A549 (cell line): ENCODE measurements at regions not wholly inside any gene's neighbourhood (a gene's known extent, or its start where the extent isn't known, plus 50 kb on each side); places are given as distances from the start of the nearest gene placed in this dataset.

Experiments
- ATAC-seq, 2 experiments: fragments of 200-7000 bp in 1 of 2; fragments of >200 bp in 1 of 2; cut with Nextera tagmentation in 1 of 2; cut with Tn5 transposase in 1 of 2; 3 replicates each; pipeline versions ENCODE4 v1.8.0 to v1.9.1; 2018 to 2020; ENCODE audit warnings: mild to moderate bottlenecking in 1 of 2, moderate library complexity in 1 of 2
- CTCF ChIA-PET: fragments of 300-600 bp; sonication (Branson Sonifier 250); formaldehyde crosslinking; extraction: SDS; loops from one replicate; lab custom pipeline; 2021; ENCODE audit warnings: antibody characterized with exemption, inconsistent platforms; lab: Yijun Ruan, JAX
- POLR2A ChIA-PET: fragments of 350-600 bp; formaldehyde crosslinking; extraction: SDS; loops from one replicate; lab custom pipeline; 2021; ENCODE audit warnings: antibody characterized with exemption, inconsistent platforms; lab: Yijun Ruan, JAX
- DNase-seq, 2 experiments: peaks; one replicate each; pipeline versions ENCODE4 v3.0.0 to v3.0.0-alpha.2; 2011 to 2016; ENCODE audit warnings: low read depth in 1 of 2, low spot score in 1 of 2
- FAIRE-seq: peaks from 2 replicates; lab custom pipeline; 2011; peaks lifted over from hg19 to GRCh38; lab: Jason Lieb, UNC
- H3K27ac ChIP-seq, 2 experiments: fragments of >200 bp; sonication (Bioruptor Twin); formaldehyde crosslinking; 3 replicates each; pipeline ENCODE4 v1.5.1; 2016 to 2017
- H3K4me1 ChIP-seq: fragments of >200 bp; sonication (Bioruptor Twin); formaldehyde crosslinking; 3 replicates; pipeline ENCODE4 v1.6.1; 2016
- H3K4me2 ChIP-seq: fragments of >200 bp; sonication (Bioruptor Twin); formaldehyde crosslinking; 3 replicates; pipeline ENCODE4 v1.6.1; 2016
- H3K4me3 ChIP-seq: fragments of >200 bp; sonication (Bioruptor Twin); formaldehyde crosslinking; 3 replicates; pipeline ENCODE4 v1.5.1; 2016
- H3K9me3 ChIP-seq: fragments of >200 bp; sonication (Bioruptor Twin); formaldehyde crosslinking; 3 replicates; pipeline ENCODE4 v1.6.1; 2016
- CBX8 ChIP-seq: fragments of 200-600 bp; sonication (generic); IDR thresholded peaks from 2 replicates; pipeline ENCODE4 v1.6.1; 2016
- CEBPB ChIP-seq, 2 experiments: fragments of >200 bp in 1 of 2; sonication (Bioruptor Twin) in 1 of 2; formaldehyde crosslinking in 1 of 2; IDR thresholded peaks; 2 replicates each; pipeline ENCODE4 v1.6.1; 2012 to 2016
- CTCF ChIP-seq: fragments of >200 bp; sonication (Bioruptor Twin); formaldehyde crosslinking; IDR thresholded peaks from 3 replicates; pipeline ENCODE4 v1.5.1; 2016
- EHF ChIP-seq: fragments of 250-450 bp; sonication (Bioruptor Pico); IDR thresholded peaks from 2 replicates; pipeline ENCODE4 v1.5.0; 2020; ENCODE audit warnings: mild to moderate bottlenecking
- ELK1 ChIP-seq: fragments of 150-350 bp; IDR thresholded peaks from 2 replicates; pipeline ENCODE4 v1.6.1; 2014; ENCODE audit warnings: low read depth, mild to moderate bottlenecking, low read length
- FOSB ChIP-seq: fragments of 250-450 bp; sonication (Bioruptor Pico); IDR thresholded peaks from 2 replicates; pipeline ENCODE4 v1.5.0; 2020; ENCODE audit warnings: mild to moderate bottlenecking, moderate library complexity
- FOSL2 ChIP-seq, 2 experiments: fragments of 450-650 bp in 1 of 2; fragments of >200 bp in 1 of 2; sonication (Bioruptor Twin) in 1 of 2; formaldehyde crosslinking; IDR thresholded peaks; 2 replicates each; pipeline versions ENCODE4 v1.5.0 to v1.6.1; 2016 to 2020; ENCODE audit warnings: mild to moderate bottlenecking in 1 of 2, moderate library complexity in 1 of 2
- FOXS1 ChIP-seq: fragments of 250-450 bp; sonication (Bioruptor Pico); IDR thresholded peaks from 2 replicates; pipeline ENCODE4 v1.5.0; 2020; ENCODE audit warnings: mild to moderate bottlenecking, moderate library complexity
- HDAC2 ChIP-seq: fragments of 200-600 bp; sonication (generic); IDR thresholded peaks from 2 replicates; pipeline ENCODE4 v1.6.1; 2016
- HES2 ChIP-seq: fragments of >200 bp; sonication (Bioruptor Twin); formaldehyde crosslinking; IDR thresholded peaks from 2 replicates; pipeline ENCODE4 v1.6.1; 2016
- HOXB5 ChIP-seq: fragments of 250-450 bp; sonication (Bioruptor Pico); IDR thresholded peaks from 2 replicates; pipeline ENCODE4 v1.5.0; 2020; ENCODE audit warnings: mild to moderate bottlenecking, moderate library complexity
- JUNB ChIP-seq: fragments of >200 bp; sonication (Bioruptor Twin); formaldehyde crosslinking; IDR thresholded peaks from 2 replicates; pipeline ENCODE4 v1.6.1; 2016
- KDM1A ChIP-seq: fragments of 200-600 bp; sonication (generic); IDR thresholded peaks from 2 replicates; pipeline ENCODE4 v1.6.1; 2016; ENCODE audit warnings: low read depth, mild to moderate bottlenecking
- KDM5A ChIP-seq: fragments of 200-600 bp; sonication (generic); IDR thresholded peaks from 2 replicates; pipeline ENCODE4 v1.6.1; 2016; ENCODE audit warnings: antibody characterized with exemption, mild to moderate bottlenecking
- MAFK ChIP-seq: fragments of 450-650 bp; IDR thresholded peaks from 2 replicates; pipeline ENCODE4 v1.6.1; 2014; ENCODE audit not compliant: partially characterized antibody
- NFE2L2 ChIP-seq: fragments of 150-350 bp; conservative IDR thresholded peaks from 2 replicates; pipeline ENCODE4 v1.6.1; 2014; ENCODE audit warnings: low read length
- NR3C1 ChIP-seq: fragments of >200 bp; sonication (Bioruptor Twin); formaldehyde crosslinking; IDR thresholded peaks from 3 replicates; pipeline ENCODE4 v1.6.1; 2017
- PHF8 ChIP-seq: fragments of 200-600 bp; sonication (generic); IDR thresholded peaks from 2 replicates; pipeline ENCODE4 v1.6.1; 2016; ENCODE audit warnings: low read depth, mild to moderate bottlenecking, antibody characterized with exemption, moderate library complexity, borderline replicate concordance
- RARB ChIP-seq: fragments of 250-450 bp; sonication (Bioruptor Pico); IDR thresholded peaks from 2 replicates; pipeline ENCODE4 v1.8.0; 2021; ENCODE audit warnings: mild to moderate bottlenecking, moderate library complexity
- RNF2 ChIP-seq: fragments of 200-600 bp; sonication (generic); IDR thresholded peaks from 2 replicates; pipeline ENCODE4 v1.6.1; 2016; ENCODE audit warnings: low read depth, mild to moderate bottlenecking, antibody characterized with exemption, moderate library complexity, borderline replicate concordance
- SREBF2 ChIP-seq: fragments of 450-650 bp; IDR thresholded peaks from 2 replicates; pipeline ENCODE4 v1.6.1; 2014; ENCODE audit warnings: mild to moderate bottlenecking, moderate library complexity
- ZFP36 ChIP-seq: fragments of 450-650 bp; IDR thresholded peaks from 2 replicates; pipeline ENCODE4 v1.6.1; 2014; ENCODE audit warnings: borderline replicate concordance; ENCODE audit not compliant: partially characterized antibody
- ZSCAN20 ChIP-seq: fragments of 250-450 bp; sonication (Bioruptor Pico); IDR thresholded peaks from 2 replicates; pipeline ENCODE4 v1.8.0; 2022; ENCODE audit warnings: mild to moderate bottlenecking, moderate library complexity
- WGBS: methylation state at CpG from one replicate; pipeline ENCODE4 v1.1.6; 2017; ENCODE audit errors: missing lambda C conversion rate; 5-methylcytosine and 5-hydroxymethylcytosine counted together
- TF ChIP-seq, protein P1 (sequence below): fragments of >200 bp; sonication (Bioruptor Twin); formaldehyde crosslinking; IDR thresholded peaks from 3 replicates; pipeline ENCODE4 v1.6.1; 2016
- TF ChIP-seq, protein P2 (sequence below): fragments of 250-450 bp; sonication (Bioruptor Pico); IDR thresholded peaks from 2 replicates; pipeline ENCODE4 v1.5.0; 2020; ENCODE audit warnings: low read depth, mild to moderate bottlenecking, moderate library complexity

DNA sequence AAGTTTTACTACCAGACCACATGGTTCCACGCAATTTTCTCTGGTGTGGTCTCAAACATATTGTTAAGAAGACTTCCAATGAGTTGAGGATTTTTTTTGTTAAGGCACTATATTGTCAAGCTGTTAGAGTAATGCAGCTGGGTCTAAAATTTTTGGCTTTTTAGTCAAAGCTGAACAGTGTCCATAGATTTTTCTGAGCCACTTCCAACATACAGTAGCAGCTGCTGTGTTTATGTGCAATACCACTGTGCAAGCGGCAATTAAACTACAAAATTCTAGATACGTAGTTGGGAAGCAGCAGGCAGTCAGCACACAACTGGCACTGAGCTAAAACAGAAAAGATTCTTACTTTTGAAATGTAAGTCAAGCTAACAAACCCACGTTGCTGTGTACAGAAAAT, 1551.1 kb upstream of the AGA start:
- Histone ChIP-seq H3K4me2 (no peak overlapping the region), H3K27ac (no peak overlapping the region), H3K9me3 (no peaks in the 10 kb centered on the region), H3K4me1 (no peaks in the 10 kb centered on the region), H3K4me3 (no peak overlapping the region)
- ATAC-seq, result no peak
- no peak for DNase-seq
- 36% methylated on average over 4 of the region's 4 CpGs for WGBS
- no peak for TF ChIP-seq ZFP36
- TF ChIP-seq NR3C1, result no peak
- no peak for TF ChIP-seq FOSB (CRISPR knock-in tag)
- no peak for TF ChIP-seq JUNB
- TF ChIP-seq, protein P1, sequence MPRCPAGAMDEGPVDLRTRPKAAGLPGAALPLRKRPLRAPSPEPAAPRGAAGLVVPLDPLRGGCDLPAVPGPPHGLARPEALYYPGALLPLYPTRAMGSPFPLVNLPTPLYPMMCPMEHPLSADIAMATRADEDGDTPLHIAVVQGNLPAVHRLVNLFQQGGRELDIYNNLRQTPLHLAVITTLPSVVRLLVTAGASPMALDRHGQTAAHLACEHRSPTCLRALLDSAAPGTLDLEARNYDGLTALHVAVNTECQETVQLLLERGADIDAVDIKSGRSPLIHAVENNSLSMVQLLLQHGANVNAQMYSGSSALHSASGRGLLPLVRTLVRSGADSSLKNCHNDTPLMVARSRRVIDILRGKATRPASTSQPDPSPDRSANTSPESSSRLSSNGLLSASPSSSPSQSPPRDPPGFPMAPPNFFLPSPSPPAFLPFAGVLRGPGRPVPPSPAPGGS, result no peak
- TF ChIP-seq KDM5A, result no peak
- TF ChIP-seq FOXS1 (CRISPR knock-in tag), result no peak
- TF ChIP-seq CBX8, result no peak
- TF ChIP-seq ELK1, result no peak
- no peak for TF ChIP-seq FOSL2 (IDR thresholded peaks at IDR 0.05)
- no peak for TF ChIP-seq FOSL2 (CRISPR knock-in tag; IDR thresholded peaks at IDR 0.05)
- TF ChIP-seq HDAC2, result no peak
- TF ChIP-seq CTCF, result no peak
- TF ChIP-seq EHF (CRISPR knock-in tag), result no peak
- TF ChIP-seq MAFK, result no peak
- no peak for TF ChIP-seq ZSCAN20 (CRISPR knock-in tag)
- POLR2A ChIA-PET, result no interaction called here
- no peak for FAIRE-seq
- CTCF ChIA-PET, result no interaction called here

- FAIRE-seq, result no peak
- ATAC-seq, result no peak
Measured at GRCh38 chr4:179001918-179002317, 1559.7 kb upstream of the AGA start.

More at GRCh38 chr4:179001918-179002317, 1559.7 kb upstream of the AGA start:
- TF ChIP-seq RARB (CRISPR knock-in tag), result no peak
- TF ChIP-seq CTCF, result no peak
- no peak for TF ChIP-seq HOXB5 (CRISPR knock-in tag)
- no peak for TF ChIP-seq NFE2L2
- no peak for TF ChIP-seq KDM5A
- TF ChIP-seq SREBF2, result no peak
- TF ChIP-seq, protein P2, sequence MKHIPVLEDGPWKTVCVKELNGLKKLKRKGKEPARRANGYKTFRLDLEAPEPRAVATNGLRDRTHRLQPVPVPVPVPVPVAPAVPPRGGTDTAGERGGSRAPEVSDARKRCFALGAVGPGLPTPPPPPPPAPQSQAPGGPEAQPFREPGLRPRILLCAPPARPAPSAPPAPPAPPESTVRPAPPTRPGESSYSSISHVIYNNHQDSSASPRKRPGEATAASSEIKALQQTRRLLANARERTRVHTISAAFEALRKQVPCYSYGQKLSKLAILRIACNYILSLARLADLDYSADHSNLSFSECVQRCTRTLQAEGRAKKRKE (CRISPR knock-in tag), result no peak
- TF ChIP-seq PHF8, result no peak
- no peak for TF ChIP-seq NR3C1
- TF ChIP-seq HES2, result no peak
- no peak for TF ChIP-seq RNF2
- TF ChIP-seq EHF (CRISPR knock-in tag), result no peak
- no peak for TF ChIP-seq KDM1A
- TF ChIP-seq, protein P1, result no peak
- no peak for TF ChIP-seq CEBPB (IDR thresholded peaks at IDR 0.05)
- DNase-seq, result no peak
- POLR2A ChIA-PET, result no interaction called here
- WGBS, result 5% methylated on average over 1 of the region's 1 CpG
- H3K4me2 ChIP-seq, result no peak overlapping the region
- no peak overlapping the region for H3K27ac ChIP-seq
- no peaks in the 10 kb centered on the region for H3K9me3 ChIP-seq
- no peak overlapping the region for H3K4me3 ChIP-seq
- H3K4me1 ChIP-seq, result no peaks in the 10 kb centered on the region
- CTCF ChIA-PET, result no interaction called here
